GM12892 (cell line): ENCODE measurements at regions not wholly inside any gene's neighbourhood (a gene's known extent, or its start where the extent isn't known, plus 50 kb on each side); places are given as distances from the start of the nearest gene placed in this dataset.
A peak's percentile ranks its signal among the peaks of the same experiment; 100 is the strongest.

Experiments used
- DNase-seq: peaks from one replicate; pipeline ENCODE4 v3.0.0; 2011; ENCODE audit not compliant: insufficient read length
- FAIRE-seq: peaks from 2 replicates; lab custom pipeline; 2011; peaks lifted over from hg19 to GRCh38; lab: Jason Lieb, UNC
- POLR2A ChIP-seq: IDR thresholded peaks from 2 replicates; pipeline ENCODE4 v1.6.1; 2011; ENCODE audit warnings: low read depth, low read length, control low read depth
- POLR2AphosphoS5 ChIP-seq: IDR thresholded peaks from 2 replicates; pipeline ENCODE4 v1.6.1; 2011; ENCODE audit warnings: low read depth, low read length, control low read depth
- TAF1 ChIP-seq: IDR thresholded peaks from 2 replicates; pipeline ENCODE4 v1.6.1; 2011; ENCODE audit warnings: low read depth, mild to moderate bottlenecking, control low read depth, low read length, borderline replicate concordance

DNA sequence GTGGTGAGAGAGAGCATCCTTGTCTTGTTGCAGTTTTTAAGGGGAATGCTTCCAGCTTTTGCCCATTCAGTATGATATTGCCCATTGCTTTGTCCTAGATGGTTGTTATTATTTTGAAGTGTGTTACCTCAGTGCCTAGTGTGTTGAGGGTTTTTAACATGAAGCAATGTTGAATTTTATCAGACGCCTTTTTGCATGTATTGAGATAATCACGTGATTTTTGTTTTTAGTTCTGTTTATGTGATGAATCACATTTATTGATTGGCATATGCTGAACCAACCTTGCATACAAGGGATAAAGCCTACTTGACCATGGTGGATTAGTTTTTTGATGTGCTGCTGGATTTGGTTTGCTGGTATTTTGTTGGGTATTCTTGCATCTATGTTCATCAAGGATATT lies 302.3 kb upstream of the G2E3 start:
- TF ChIP-seq TAF1: no peak
- TF ChIP-seq POLR2AphosphoS5: no peak
- no peak for TF ChIP-seq POLR2A
- DNase-seq: no peak
- FAIRE-seq: no peak

DNA sequence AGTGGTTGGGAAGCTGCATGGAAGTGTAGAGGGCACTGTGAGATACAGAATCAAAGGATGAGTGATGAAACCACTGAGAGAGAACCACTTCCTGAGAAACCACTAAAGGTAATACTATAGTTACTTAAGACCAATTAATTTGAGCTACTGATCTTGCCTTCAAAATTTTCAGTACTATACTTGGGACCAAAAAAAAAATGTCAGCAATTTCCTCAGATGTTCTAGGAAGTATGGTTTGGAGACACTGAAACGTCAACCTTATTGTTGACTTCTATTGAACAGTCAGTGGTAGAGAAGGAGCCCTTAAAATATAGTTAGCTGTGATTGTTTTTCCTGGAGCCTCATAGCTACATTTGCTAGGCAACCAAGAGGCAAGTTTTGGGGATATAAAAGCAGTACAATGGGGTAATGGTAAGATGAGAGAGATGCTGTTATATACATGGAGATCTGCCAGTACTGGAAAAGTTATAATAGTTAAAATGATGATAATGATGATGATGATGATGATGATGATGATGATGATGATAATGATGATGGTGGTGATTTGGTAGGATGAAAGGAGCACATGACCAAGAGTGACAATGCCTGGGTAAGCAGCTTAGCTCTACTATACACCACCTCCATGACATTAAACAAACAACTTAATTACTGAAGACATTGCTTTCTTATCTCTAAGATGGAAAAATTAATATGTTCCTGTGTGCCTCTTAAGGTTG lies 300.9 kb upstream of the G2E3 start:
- no peak for FAIRE-seq

DNA sequence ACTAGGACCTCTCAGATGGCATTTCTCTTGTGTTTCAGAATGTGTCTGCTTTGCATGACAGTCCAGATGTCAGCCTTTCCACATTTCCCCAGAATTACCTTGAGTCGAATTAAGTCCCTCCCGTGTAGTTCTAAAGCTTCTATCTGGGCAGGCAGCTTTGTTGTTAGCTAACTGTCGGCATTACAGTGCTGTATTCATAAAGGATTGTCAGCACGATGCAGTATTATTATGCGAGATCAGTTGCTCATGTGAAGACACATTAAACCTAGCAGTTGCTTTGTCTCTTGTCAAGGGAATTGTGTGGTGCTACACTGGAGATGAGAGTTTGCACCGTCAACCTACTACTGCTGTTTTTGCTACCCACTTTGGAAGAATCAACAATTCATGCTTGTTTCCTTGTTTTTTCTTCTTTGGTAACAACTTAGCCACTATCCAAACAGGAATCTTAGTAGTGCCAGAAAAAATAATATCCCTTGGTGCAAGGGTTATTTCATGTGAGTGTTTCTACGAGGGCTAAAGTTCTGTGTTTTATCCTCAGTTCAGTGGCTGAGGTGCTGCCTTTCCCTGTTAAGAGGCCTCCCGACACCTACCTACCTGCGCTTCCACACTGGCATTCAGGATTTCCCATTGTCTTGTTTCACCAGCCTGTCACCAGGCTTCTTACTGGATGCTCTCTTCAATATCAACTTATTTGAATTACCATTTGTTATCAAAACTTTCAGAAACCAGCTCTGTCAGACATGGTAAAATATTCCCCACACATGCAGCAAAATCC lies 297.9 kb upstream of the G2E3 start:
- FAIRE-seq: no peak

More for the DNA sequence above, 300.9 kb upstream of the G2E3 start:
- TF ChIP-seq POLR2A: no peak
- no peak for TF ChIP-seq POLR2AphosphoS5
- no peak for TF ChIP-seq TAF1
- DNase-seq: no peak

DNA sequence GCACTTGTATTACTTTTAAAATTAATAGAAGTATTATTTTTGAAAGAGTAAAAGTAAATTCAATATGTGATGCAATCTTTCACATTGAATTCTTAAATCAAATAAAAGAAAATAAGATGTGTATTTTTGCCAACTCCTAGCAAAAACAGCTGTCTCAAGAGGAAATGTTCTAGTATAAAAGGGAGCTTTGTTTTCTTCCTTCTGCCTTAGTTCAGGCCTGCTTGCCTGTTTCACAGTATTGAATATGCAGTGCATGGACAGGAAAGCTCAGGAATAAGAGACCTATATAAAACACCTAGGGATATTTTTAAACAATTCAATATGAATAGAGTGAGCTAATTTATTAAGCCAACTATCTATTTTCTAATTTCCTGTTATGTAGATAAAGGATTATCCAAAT lies 294.8 kb upstream of the G2E3 start:
- no peak for DNase-seq
- no peak for TF ChIP-seq POLR2A
- TF ChIP-seq POLR2AphosphoS5: no peak
- no peak for TF ChIP-seq TAF1
- no peak for FAIRE-seq

More for the DNA sequence above, 297.9 kb upstream of the G2E3 start:
- TF ChIP-seq TAF1 (no peak), POLR2AphosphoS5 (no peak), POLR2A (no peak)
- DNase-seq: no peak

DNA sequence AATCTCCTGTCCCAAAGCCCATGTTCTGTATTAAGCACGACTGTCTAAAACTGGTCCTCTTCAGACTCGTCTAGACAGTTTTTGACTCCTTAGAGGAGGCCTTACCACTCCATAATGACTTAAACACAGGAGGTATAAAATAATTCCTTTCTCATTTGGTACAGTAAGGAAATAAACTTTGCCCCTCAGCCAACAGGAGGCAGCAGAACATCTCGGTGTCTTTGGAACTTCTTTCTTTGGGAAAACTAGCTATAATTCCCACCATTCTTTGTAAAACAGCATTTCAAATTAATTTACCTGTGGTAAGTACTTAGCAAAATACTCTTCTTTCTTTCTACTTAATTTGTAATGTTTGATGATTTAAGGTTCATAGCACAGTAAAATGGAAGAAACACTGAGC lies 292.7 kb upstream of the G2E3 start:
- FAIRE-seq (no peak), DNase-seq (no peak)
- TF ChIP-seq TAF1: no peak
- no peak for TF ChIP-seq POLR2A
- no peak for TF ChIP-seq POLR2AphosphoS5

DNA sequence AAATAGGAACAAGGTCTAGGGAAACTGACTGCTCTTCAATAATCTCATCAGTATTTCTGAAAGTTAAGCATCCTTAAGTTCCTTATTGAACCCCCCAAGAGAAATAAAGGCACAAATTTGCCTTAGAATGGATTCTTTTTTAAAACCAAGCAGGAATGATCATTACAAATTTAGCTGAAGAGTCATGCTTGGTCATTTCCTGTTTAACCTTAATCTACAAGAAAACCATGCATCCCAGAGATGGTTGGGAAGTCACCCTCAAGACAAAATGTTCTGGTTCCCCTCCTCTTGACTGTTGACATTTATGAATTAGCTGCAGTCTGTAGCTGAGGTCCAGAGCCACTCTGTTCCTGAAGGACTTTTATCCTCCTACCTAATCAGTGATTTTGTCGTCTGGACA lies 291.8 kb upstream of the G2E3 start:
- no peak for DNase-seq
- no peak for FAIRE-seq
- TF ChIP-seq POLR2AphosphoS5 (no peak), POLR2A (no peak), TAF1 (no peak)

DNA sequence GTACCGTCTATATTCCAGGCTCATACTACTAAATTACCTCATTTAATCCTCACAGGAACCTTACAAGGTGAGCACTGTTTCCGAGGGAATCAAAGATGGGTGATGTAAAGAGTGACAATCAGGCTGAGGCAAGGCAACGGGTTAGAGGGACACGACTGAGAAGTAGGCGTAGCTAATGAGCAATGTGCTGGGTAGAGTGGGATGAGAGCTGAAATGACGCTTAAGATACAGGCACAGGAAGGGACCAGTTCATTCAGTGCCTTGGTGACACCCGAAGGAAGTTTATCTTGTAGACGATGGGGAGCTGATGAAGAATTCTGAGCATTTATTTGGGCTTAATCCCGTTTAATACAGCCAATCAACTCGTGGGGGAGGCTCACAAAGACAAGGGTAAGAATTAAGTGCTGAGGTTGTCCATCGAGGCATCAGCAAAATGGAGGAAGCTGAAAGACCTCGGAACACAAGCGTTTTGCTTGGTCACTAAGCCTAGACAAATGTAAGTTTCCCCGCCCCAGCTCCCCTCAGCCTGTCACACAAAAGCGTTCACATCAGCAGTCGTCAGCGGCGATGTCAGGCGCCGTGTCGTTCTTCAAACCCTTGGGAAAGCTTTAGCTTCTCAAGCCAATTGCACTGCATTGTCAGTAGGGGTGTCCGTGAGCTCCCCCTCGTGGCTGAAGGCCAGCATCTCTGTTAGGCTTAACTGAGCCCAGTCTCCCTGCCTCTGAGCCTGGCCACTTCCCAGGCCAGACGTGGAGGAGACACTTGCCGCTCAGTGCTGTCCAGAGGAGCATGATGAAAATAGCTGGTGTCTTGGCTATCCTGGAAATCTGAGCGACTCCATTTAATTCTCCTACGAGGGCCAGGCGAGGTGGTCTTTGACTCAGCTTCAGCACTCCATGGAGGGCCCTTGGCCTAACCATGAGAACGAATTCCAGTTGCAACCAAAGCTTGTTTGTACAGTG lies 288.5 kb upstream of the G2E3 start:
- DNase-seq: peak; percentile 11
- FAIRE-seq: peak; percentile 77
- TF ChIP-seq TAF1 (no peak), POLR2AphosphoS5 (no peak), POLR2A (no peak)

DNA sequence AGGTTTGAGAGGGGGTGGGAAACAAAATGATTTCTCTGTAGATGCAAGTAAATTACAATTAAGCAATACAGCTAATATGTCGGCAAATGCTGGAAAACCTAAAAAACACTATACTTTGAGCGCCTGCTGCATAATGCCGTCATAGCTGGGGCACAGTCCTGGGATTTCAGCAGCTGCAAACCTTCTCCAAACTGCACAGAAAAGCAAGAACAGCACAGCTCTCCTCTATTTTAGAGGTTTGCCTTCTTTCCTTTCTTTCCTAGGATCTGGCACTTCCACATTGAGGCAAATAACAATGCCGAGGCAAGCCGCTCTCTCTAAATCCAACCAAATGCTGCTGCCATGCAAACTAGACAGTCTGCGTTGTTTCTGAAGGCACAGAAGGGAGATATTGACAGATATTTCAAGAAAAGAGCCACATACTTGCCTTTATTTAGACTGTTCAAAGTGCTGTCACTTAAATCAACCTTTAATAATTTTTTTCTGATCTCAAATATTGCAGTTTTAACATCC lies 287.1 kb upstream of the G2E3 start:
- no peak for FAIRE-seq
- no peak for DNase-seq
- TF ChIP-seq POLR2AphosphoS5 (no peak), TAF1 (no peak), POLR2A (no peak)

DNA sequence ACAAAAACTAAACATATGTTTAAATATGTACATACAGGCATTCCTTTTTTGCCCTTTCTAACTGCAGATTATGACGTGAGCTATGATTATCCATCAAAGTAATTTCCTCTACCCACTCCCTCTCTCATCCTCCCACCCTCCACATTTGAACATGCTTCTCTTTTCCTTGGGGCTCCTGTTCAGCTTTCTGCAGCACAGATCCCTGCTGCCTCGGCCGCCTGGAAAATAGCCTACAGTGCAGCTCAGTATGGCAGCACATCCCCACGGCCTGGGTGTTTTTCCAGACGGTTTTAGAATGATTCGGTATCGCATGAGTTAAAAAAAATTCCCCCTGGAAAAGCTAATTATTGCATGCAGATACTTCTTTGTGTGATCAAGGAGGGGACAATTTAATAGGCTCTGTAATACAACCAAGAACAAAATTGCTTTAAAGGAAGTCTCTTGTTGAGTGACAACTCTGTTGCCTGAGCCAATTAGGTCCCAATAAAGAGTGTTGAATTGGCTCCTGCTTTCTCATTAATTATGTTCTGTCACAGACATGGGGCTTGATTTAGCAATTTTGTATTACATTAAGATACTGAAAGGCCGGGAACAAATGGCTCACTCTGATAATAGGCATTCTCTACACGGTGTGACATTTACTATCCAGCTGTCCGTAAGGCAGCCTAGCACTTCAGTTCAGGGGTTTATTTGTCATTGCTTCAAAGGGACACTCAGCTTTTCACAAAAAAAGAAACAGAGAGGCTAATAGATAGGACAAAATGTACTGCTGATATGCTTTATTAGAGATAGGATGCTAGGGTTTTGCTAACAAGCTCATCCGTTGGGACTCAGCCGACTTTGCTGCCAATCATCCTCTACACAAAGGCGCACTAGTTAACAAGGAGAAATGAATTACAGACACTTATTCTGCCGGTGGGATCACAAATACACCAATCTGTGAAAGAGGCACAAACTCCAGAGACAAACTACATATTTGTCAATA lies 285.8 kb upstream of the G2E3 start:
- DNase-seq (no peak), FAIRE-seq (no peak)
- no peak for TF ChIP-seq TAF1
- no peak for TF ChIP-seq POLR2A
- no peak for TF ChIP-seq POLR2AphosphoS5

DNA sequence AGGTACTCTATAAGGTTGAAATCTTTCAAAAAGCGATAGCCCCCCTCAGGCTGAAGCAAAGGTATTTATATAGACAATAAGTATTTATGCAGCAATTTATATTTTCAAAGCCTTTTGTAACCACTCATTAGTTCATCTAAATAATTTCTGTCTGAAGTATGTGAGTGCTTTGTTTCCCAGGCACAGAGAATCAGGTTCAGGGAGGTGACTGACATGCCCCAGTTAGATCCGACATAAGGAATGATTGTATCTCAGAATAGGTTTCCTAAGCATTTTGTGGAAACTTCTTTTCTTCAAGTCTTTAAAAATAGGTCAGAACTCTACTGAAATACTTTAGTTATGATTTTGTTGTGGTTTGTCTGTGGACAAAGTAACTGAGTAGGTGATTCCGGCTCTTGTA lies 283.4 kb upstream of the G2E3 start:
- TF ChIP-seq POLR2A: no peak
- no peak for TF ChIP-seq POLR2AphosphoS5
- TF ChIP-seq TAF1: no peak
- DNase-seq: no peak
- FAIRE-seq: no peak
